GM12878 (cell line): ENCODE measurements at regions not wholly inside any gene's neighbourhood (a gene's known extent, or its start where the extent isn't known, plus 50 kb on each side); places are given as distances from the start of the nearest gene placed in this dataset.
"Not testable (repeated sequence)": the region's sequence is repeated elsewhere in the genome, so short reads cannot be mapped to it uniquely, and the experiment has no call there.

Experiments used
- ATF7 ChIP-seq: fragments of 450-650 bp; IDR thresholded peaks from 2 replicates; pipeline ENCODE4 v1.6.1; 2016; ENCODE audit warnings: low read depth, mild to moderate bottlenecking
- CHD2 ChIP-seq: IDR thresholded peaks from 2 replicates; pipeline ENCODE4 v1.6.1; 2011; ENCODE audit warnings: low read depth, low read length, improper control_type of control experiment, borderline replicate concordance
- CTCF ChIP-seq, 3 experiments: IDR thresholded peaks in 2 of 3; conservative IDR thresholded peaks in 1 of 3; 2 replicates each; pipeline ENCODE4 v1.5.1; 2011; ENCODE audit warnings: low read depth in 3 of 3, low read length in 3 of 3, mild to moderate bottlenecking in 3 of 3, control low read depth in 2 of 3, moderate library complexity in 2 of 3, inconsistent platforms in 1 of 3, mixed read lengths in 1 of 3; ENCODE audit not compliant: control insufficient read depth in 2 of 3, insufficient read depth in 1 of 3; ENCODE audit errors: extremely low read depth in 1 of 3
- POLR2A ChIP-seq: IDR thresholded peaks from 2 replicates; pipeline ENCODE4 v1.6.1; 2011; ENCODE audit warnings: low read depth, mild to moderate bottlenecking, low read length
- RAD51 ChIP-seq: fragments of 450-650 bp; IDR thresholded peaks from 2 replicates; pipeline ENCODE4 v1.6.1; 2016; ENCODE audit warnings: moderate library complexity, mild to moderate bottlenecking, inconsistent platforms
- ZBTB40 ChIP-seq: fragments of 450-650 bp; IDR thresholded peaks from 2 replicates; pipeline ENCODE4 v1.6.1; 2016; ENCODE audit warnings: mild to moderate bottlenecking, moderate library complexity, borderline replicate concordance

DNA sequence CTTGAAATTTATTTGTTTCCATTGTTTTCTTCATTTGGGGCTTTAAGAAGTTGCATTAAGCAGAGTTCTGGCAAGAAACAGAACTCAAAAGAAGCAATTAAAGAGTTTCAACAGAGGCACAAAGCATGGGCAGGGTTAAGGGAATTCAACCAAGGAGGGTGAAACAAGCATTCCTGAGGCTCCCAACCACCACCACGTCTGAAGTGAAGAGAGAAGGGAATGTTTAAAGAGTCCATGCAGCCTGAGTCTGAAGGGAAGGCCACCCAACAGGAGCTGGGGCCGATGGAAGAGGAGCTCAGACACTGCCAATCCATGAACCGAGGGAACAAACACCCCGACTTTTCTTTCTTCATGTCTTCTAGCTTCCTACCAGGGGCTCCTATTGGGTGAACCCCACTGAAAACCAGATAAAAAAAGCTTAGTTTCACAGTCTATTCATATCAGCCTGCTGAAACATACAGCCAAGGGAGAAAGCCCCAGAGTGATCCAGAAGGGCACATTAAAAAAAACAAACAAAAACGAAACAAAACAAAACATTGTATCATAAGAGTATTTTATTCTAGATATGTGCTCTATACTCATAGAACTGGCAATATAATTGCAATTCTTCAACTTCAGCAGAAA lies 168.9 kb downstream of the SPDYE17 start:
- not testable (repeated sequence) for TF ChIP-seq CTCF (IDR thresholded peaks at IDR 0.05 in 2 of 3, conservative IDR thresholded peaks at IDR 0.05 in 1 of 3; ENCODE audit: control insufficient read depth in 2 of 3, extremely low read depth in 1 of 3, insufficient read depth in 1 of 3, low read depth in 3 of 3, low read length in 3 of 3); POLR2A; CHD2; RAD51; ZBTB40; ATF7
